ENCODE measurements at regions not wholly inside any gene's neighbourhood (a gene's known extent, or its start where the extent isn't known, plus 50 kb on each side); places are given as distances from the start of the nearest gene placed in this dataset.

DNA sequence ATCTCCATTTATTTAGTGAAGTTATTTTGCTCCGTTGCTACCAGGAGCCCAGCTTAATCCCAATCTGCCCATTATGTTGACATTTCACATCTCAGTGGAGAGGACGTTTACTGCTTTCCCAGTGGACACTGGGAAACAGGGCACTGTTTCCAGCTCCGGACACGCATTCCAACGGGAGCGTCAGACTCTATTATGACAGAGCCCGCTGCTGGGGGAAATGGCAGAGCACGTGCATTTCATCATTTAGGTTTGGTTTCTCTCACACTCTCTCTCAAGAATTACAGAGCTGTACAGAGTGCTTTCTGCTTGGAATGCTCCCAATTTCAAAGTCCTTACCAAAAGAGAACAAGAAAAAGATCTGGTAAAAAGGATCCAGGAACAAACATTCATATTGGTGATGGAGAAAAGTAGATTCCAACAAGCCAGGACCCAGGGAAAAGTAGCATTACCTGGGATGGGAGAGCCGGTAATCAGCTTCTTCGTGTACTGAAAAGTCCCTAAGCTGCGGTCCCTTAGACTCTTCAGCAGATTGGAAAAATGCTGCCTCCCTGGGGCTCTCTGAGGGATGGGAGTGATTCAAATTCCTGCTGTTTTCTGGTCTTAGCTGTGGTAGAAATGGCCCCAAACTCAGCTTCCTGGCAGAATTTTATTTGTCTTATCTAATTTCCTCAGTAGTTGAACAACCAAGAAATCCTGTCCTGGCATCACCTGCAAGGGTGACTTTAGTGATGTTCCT is 136.0 kb upstream of the THBS1 start:
- TF ChIP-seq, protein P1, sequence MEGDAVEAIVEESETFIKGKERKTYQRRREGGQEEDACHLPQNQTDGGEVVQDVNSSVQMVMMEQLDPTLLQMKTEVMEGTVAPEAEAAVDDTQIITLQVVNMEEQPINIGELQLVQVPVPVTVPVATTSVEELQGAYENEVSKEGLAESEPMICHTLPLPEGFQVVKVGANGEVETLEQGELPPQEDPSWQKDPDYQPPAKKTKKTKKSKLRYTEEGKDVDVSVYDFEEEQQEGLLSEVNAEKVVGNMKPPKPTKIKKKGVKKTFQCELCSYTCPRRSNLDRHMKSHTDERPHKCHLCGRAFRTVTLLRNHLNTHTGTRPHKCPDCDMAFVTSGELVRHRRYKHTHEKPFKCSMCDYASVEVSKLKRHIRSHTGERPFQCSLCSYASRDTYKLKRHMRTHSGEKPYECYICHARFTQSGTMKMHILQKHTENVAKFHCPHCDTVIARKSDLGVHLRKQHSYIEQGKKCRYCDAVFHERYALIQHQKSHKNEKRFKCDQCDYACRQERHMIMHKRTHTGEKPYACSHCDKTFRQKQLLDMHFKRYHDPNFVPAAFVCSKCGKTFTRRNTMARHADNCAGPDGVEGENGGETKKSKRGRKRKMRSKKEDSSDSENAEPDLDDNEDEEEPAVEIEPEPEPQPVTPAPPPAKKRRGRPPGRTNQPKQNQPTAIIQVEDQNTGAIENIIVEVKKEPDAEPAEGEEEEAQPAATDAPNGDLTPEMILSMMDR (conservative IDR thresholded peaks at IDR 0.05; ENCODE audit: low read length): no peak
- no peak for TF ChIP-seq EZH2phosphoT487 (IDR thresholded peaks at IDR 0.05; ENCODE audit: borderline replicate concordance, low read depth, low read length)

Data from OCI-LY7 (cell line).